Loucy (cell line): ENCODE measurements at regions not wholly inside any gene's neighbourhood (a gene's known extent, or its start where the extent isn't known, plus 50 kb on each side); places are given as distances from the start of the nearest gene placed in this dataset.

Experiments used
- H2AFZ ChIP-seq: fragments of 200-600 bp; sonication (generic); 2 replicates; pipeline ENCODE4 v1.6.0; 2016; ENCODE audit warnings: antibody characterized with exemption, mild to moderate bottlenecking, low read length, moderate library complexity
- H3F3A ChIP-seq: fragments of 200-600 bp; 2 replicates; pipeline ENCODE4 v1.6.0; 2016; ENCODE audit warnings: antibody characterized with exemption, low read depth, mild to moderate bottlenecking
- H3K27me3 ChIP-seq: fragments of 200-600 bp; sonication (generic); 2 replicates; pipeline ENCODE4 v1.6.1; 2014; ENCODE audit warnings: low read length, mild to moderate bottlenecking; ENCODE audit not compliant: insufficient read depth, poor library complexity, severe bottlenecking
- H3K36me3 ChIP-seq: fragments of 200-600 bp; sonication (generic); 2 replicates; pipeline ENCODE4 v1.6.1; 2016; ENCODE audit warnings: low read length; ENCODE audit not compliant: insufficient read depth
- H3K4me1 ChIP-seq: fragments of 200-600 bp; sonication (generic); 2 replicates; pipeline ENCODE4 v1.5.1; 2014; ENCODE audit warnings: low read length, mild to moderate bottlenecking; ENCODE audit not compliant: insufficient read depth, poor library complexity, severe bottlenecking
- H3K4me2 ChIP-seq: fragments of 200-600 bp; sonication (generic); 2 replicates; pipeline ENCODE4 v1.6.0; 2014; ENCODE audit warnings: antibody characterized with exemption, low read length, low read depth, mild to moderate bottlenecking; ENCODE audit not compliant: poor library complexity, severe bottlenecking
- H3K4me3 ChIP-seq: fragments of 200-600 bp; sonication (generic); 2 replicates; pipeline ENCODE4 v1.5.1; 2014; ENCODE audit warnings: low read length, mild to moderate bottlenecking, mixed read lengths; ENCODE audit not compliant: poor library complexity, severe bottlenecking
- H3K79me2 ChIP-seq: fragments of 200-600 bp; sonication (generic); 2 replicates; pipeline ENCODE4 v1.6.1; 2014; ENCODE audit warnings: low read length; ENCODE audit not compliant: insufficient read depth
- H3K9ac ChIP-seq: fragments of 200-600 bp; sonication (generic); 2 replicates; pipeline ENCODE4 v1.6.0; 2014; ENCODE audit warnings: mild to moderate bottlenecking, low read depth, low read length, moderate library complexity; ENCODE audit not compliant: poor library complexity, severe bottlenecking
- H3K9me2 ChIP-seq: fragments of 200-600 bp; sonication (generic); replicated peaks from 2 replicates; pipeline ENCODE4 v1.6.1; 2016; ENCODE audit warnings: low read depth, low read length, mixed read lengths
- H3K9me3 ChIP-seq: fragments of 200-600 bp; sonication (generic); 2 replicates; pipeline ENCODE4 v1.6.1; 2014; ENCODE audit warnings: mild to moderate bottlenecking, antibody characterized with exemption, low read length, low read depth; ENCODE audit not compliant: insufficient read depth
- H4K20me1 ChIP-seq: fragments of 200-600 bp; sonication (generic); 2 replicates; pipeline ENCODE4 v1.6.0; 2014; ENCODE audit warnings: antibody characterized with exemption, low read length, mild to moderate bottlenecking; ENCODE audit not compliant: insufficient read depth, poor library complexity, severe bottlenecking
- CTCF ChIP-seq: fragments of 200-600 bp; sonication (generic); conservative IDR thresholded peaks from 2 replicates; pipeline ENCODE4 v1.5.1; 2014; ENCODE audit warnings: mild to moderate bottlenecking, antibody characterized with exemption, low read length
- EZH2phosphoT487 ChIP-seq: fragments of 200-600 bp; IDR thresholded peaks from 2 replicates; pipeline ENCODE4 v1.6.1; 2018; ENCODE audit warnings: antibody characterized with exemption, mild to moderate bottlenecking, moderate library complexity, borderline replicate concordance

- Histone ChIP-seq H3K9ac (no peak overlapping the region), H3K4me1 (no peaks in the 10 kb centered on the region)
Measured at GRCh38 chr1:175814885-175815284, 71.5 kb upstream of the TNR start.

DNA sequence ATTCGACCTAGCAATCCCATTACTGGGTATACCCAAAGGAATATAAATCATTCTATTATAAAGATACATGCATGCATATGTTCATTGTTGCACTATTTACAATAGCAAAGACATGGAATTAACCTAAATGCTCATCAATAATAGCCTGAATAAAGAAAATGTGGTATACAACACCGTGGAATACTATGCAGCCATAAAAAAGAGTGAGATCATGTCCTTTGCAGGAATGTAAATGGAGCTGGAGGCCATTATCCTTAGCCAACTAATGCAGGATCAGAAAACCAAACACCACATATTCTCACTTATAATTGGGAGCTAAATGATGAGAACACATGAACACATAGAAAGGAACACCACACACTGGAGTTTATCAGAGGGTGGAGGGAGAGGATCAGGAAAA lies 69.5 kb upstream of the TNR start:
- no peak overlapping the region for H2AFZ ChIP-seq
- TF ChIP-seq EZH2phosphoT487 (no peak), CTCF (no peak)
- no peaks in the 10 kb centered on the region for H4K20me1 ChIP-seq
- H3K4me3 ChIP-seq: no peak overlapping the region
- no peaks in the 10 kb centered on the region for H3K36me3 ChIP-seq
- no peaks in the 10 kb centered on the region for H3K79me2 ChIP-seq
- no peak overlapping the region for H3K9ac ChIP-seq
- no peak overlapping the region for H3K4me2 ChIP-seq
- H3K4me1 ChIP-seq: no peaks in the 10 kb centered on the region
- no peaks in the 10 kb centered on the region for H3K9me3 ChIP-seq
- H3K27me3 ChIP-seq: no peaks in the 10 kb centered on the region
- no peaks in the 10 kb centered on the region for H3K9me2 ChIP-seq
- no peaks in the 10 kb centered on the region for H3F3A ChIP-seq

More at GRCh38 chr1:175814885-175815284, 71.5 kb upstream of the TNR start:
- Histone ChIP-seq H3K4me3 (no peak overlapping the region), H3K79me2 (no peaks in the 10 kb centered on the region), H3K27me3 (no peaks in the 10 kb centered on the region), H3K36me3 (no peaks in the 10 kb centered on the region), H3K9me2 (no peaks in the 10 kb centered on the region), H3K9me3 (no peaks in the 10 kb centered on the region), H2AFZ (no peak overlapping the region), H3K4me2 (no peak overlapping the region), H3F3A (no peaks in the 10 kb centered on the region), H4K20me1 (no peaks in the 10 kb centered on the region)
- no peak for TF ChIP-seq CTCF
- no peak for TF ChIP-seq EZH2phosphoT487

DNA sequence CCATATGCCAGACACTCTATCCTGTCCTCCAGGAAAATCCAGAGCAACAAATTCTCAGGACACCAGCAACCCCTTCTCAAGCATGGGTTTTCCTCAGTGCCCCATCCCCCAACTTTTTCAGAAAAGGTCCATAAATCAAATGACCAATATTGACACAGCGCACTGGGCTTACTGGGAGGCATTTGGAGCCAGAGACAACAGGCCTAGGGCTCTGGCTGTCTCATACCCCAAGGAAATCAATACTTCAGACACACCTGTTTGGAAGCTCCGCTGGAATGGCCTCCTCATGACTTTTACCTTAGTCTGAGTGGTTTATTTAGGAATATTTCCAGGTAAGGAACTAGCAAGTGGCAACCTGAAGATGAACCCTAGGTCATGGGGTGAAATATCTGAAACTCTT lies 66.9 kb upstream of the TNR start:
- Histone ChIP-seq H3K9me2 (no peaks in the 10 kb centered on the region), H3K79me2 (no peaks in the 10 kb centered on the region)
- TF ChIP-seq CTCF: no peak
- TF ChIP-seq EZH2phosphoT487: no peak

More for the DNA sequence above, 66.9 kb upstream of the TNR start:
- Histone ChIP-seq H3K36me3 (no peaks in the 10 kb centered on the region), H3K4me3 (no peak overlapping the region), H4K20me1 (no peaks in the 10 kb centered on the region), H3F3A (no peaks in the 10 kb centered on the region), H3K4me1 (no peaks in the 10 kb centered on the region), H2AFZ (no peak overlapping the region), H3K9ac (no peak overlapping the region), H3K9me3 (no peaks in the 10 kb centered on the region), H3K4me2 (no peak overlapping the region), H3K27me3 (no peaks in the 10 kb centered on the region)
